T-helper 2 cell (primary cell): ENCODE measurements at regions not wholly inside any gene's neighbourhood (a gene's known extent, or its start where the extent isn't known, plus 50 kb on each side); places are given as distances from the start of the nearest gene placed in this dataset.

Experiments used
- DNase-seq, 5 experiments: peaks; one replicate each; pipeline versions ENCODE4 v3.0.0 to v3.0.0-alpha.2; 2012 to 2022

GRCh38 chr1:208923946-208924720 is 659.4 kb upstream of the CAMK1G start:
- DNase-seq, result no peak

- DNase-seq, result no peak
These were observed 658.6 kb upstream of the CAMK1G start for GRCh38 chr1:208924928-208925327.

GRCh38 chr1:208928349-208929010 is 655.0 kb upstream of the CAMK1G start:
- DNase-seq, result no peak

- DNase-seq, result no peak
These were observed 653.9 kb upstream of the CAMK1G start for GRCh38 chr1:208929575-208929974.

GRCh38 chr1:208931936-208932335 is 651.6 kb upstream of the CAMK1G start:
- no peak for DNase-seq

GRCh38 chr1:208933984-208934525 is 649.5 kb upstream of the CAMK1G start:
- no peak for DNase-seq

- DNase-seq, result no peak
These were observed 648.6 kb upstream of the CAMK1G start for GRCh38 chr1:208934933-208935332.

GRCh38 chr1:208935517-208936187 is 647.9 kb upstream of the CAMK1G start:
- DNase-seq, result no peak

- no peak for DNase-seq
These were observed 643.9 kb upstream of the CAMK1G start for GRCh38 chr1:208939537-208940085.

GRCh38 chr1:208942394-208943130 is 641.0 kb upstream of the CAMK1G start:
- no peak for DNase-seq

- no peak for DNase-seq
These were observed 640.2 kb upstream of the CAMK1G start for GRCh38 chr1:208943291-208943690.

- DNase-seq, result no peak
These were observed 638.5 kb upstream of the CAMK1G start for GRCh38 chr1:208944981-208945451.

GRCh38 chr1:208950206-208950605 is 633.3 kb upstream of the CAMK1G start:
- no peak for DNase-seq

- no peak for DNase-seq
These were observed 632.4 kb upstream of the CAMK1G start for GRCh38 chr1:208951026-208951525.

- no peak for DNase-seq
These were observed 631.6 kb upstream of the CAMK1G start for GRCh38 chr1:208951908-208952307.

- DNase-seq, result no peak
These were observed 620.6 kb upstream of the CAMK1G start for GRCh38 chr1:208962867-208963266.

GRCh38 chr1:208965351-208965750 is 618.2 kb upstream of the CAMK1G start:
- no peak for DNase-seq

- DNase-seq, result no peak
These were observed 616.2 kb upstream of the CAMK1G start for GRCh38 chr1:208967334-208967733.

- DNase-seq, result no peak
These were observed 608.8 kb upstream of the CAMK1G start for GRCh38 chr1:208974717-208975116.

GRCh38 chr1:208975456-208975855 is 608.1 kb upstream of the CAMK1G start:
- no peak for DNase-seq

- DNase-seq, result no peak
These were observed 606.5 kb upstream of the CAMK1G start for GRCh38 chr1:208977012-208977411.

- DNase-seq, result no peak
These were observed 605.8 kb upstream of the CAMK1G start for GRCh38 chr1:208977638-208978256.
